ENCODE measurements at regions not wholly inside any gene's neighbourhood (a gene's known extent, or its start where the extent isn't known, plus 50 kb on each side); places are given as distances from the start of the nearest gene placed in this dataset.
A peak's percentile ranks its signal among the peaks of the same experiment; 100 is the strongest.

- TF ChIP-seq TAF1 (IDR thresholded peaks at IDR 0.05; ENCODE audit: low read depth) (no peak), CREB1 (IDR thresholded peaks at IDR 0.05; ENCODE audit: low read depth) (no peak), RAD21 (IDR thresholded peaks at IDR 0.05; ENCODE audit: low read depth) (no peak), ZBTB7A (IDR thresholded peaks at IDR 0.05; ENCODE audit: low read depth) (no peak), USF1 (IDR thresholded peaks at IDR 0.05) (no peak)
These were observed 205.9 kb downstream of the NXNL2 start for GRCh38 chr9:88740844-88741243.

- TF ChIP-seq CREB1 (IDR thresholded peaks at IDR 0.05; ENCODE audit: low read depth) (no peak), RAD21 (IDR thresholded peaks at IDR 0.05; ENCODE audit: low read depth) (peak; percentile 74)
These were observed 206.4 kb downstream of the NXNL2 start for GRCh38 chr9:88741335-88741734.

GRCh38 chr9:88742483-88742882 lies 207.5 kb downstream of the NXNL2 start:
- TF ChIP-seq ZBTB7A (IDR thresholded peaks at IDR 0.05; ENCODE audit: low read depth) (no peak), YY1 (IDR thresholded peaks at IDR 0.05; ENCODE audit: low read depth) (no peak), TCF12 (IDR thresholded peaks at IDR 0.05; ENCODE audit: low read depth) (no peak), TEAD4 (IDR thresholded peaks at IDR 0.05) (no peak), RAD21 (IDR thresholded peaks at IDR 0.05; ENCODE audit: low read depth) (no peak), MAX (IDR thresholded peaks at IDR 0.05) (no peak), USF1 (IDR thresholded peaks at IDR 0.05) (no peak), TAF1 (IDR thresholded peaks at IDR 0.05; ENCODE audit: low read depth) (no peak), REST (IDR thresholded peaks at IDR 0.05; ENCODE audit: low read depth) (no peak), CREB1 (IDR thresholded peaks at IDR 0.05; ENCODE audit: low read depth) (no peak), EP300 (IDR thresholded peaks at IDR 0.05; ENCODE audit: borderline replicate concordance) (no peak), FOXM1 (IDR thresholded peaks at IDR 0.05; ENCODE audit: borderline replicate concordance, low read depth) (no peak), EGR1 (IDR thresholded peaks at IDR 0.05) (no peak), NFIC (IDR thresholded peaks at IDR 0.05) (no peak), CEBPB (IDR thresholded peaks at IDR 0.05) (no peak)

- TF ChIP-seq REST (IDR thresholded peaks at IDR 0.05; ENCODE audit: low read depth) (no peak), EP300 (IDR thresholded peaks at IDR 0.05; ENCODE audit: borderline replicate concordance) (no peak), MAX (IDR thresholded peaks at IDR 0.05) (no peak), USF1 (IDR thresholded peaks at IDR 0.05) (no peak), CREB1 (IDR thresholded peaks at IDR 0.05; ENCODE audit: low read depth) (no peak), TAF1 (IDR thresholded peaks at IDR 0.05; ENCODE audit: low read depth) (no peak), FOXM1 (IDR thresholded peaks at IDR 0.05; ENCODE audit: borderline replicate concordance, low read depth) (no peak), CEBPB (IDR thresholded peaks at IDR 0.05) (no peak), RAD21 (IDR thresholded peaks at IDR 0.05; ENCODE audit: low read depth) (no peak), ZBTB7A (IDR thresholded peaks at IDR 0.05; ENCODE audit: low read depth) (no peak), TCF12 (IDR thresholded peaks at IDR 0.05; ENCODE audit: low read depth) (no peak), YY1 (IDR thresholded peaks at IDR 0.05; ENCODE audit: low read depth) (no peak), NFIC (IDR thresholded peaks at IDR 0.05) (no peak), TEAD4 (IDR thresholded peaks at IDR 0.05) (no peak), EGR1 (IDR thresholded peaks at IDR 0.05) (no peak)
These were observed 207.9 kb downstream of the NXNL2 start for GRCh38 chr9:88742905-88743304.

- TF ChIP-seq EGR1 (IDR thresholded peaks at IDR 0.05) = no peak
- no peak for TF ChIP-seq FOXM1 (IDR thresholded peaks at IDR 0.05; ENCODE audit: borderline replicate concordance, low read depth)
- no peak for TF ChIP-seq TAF1 (IDR thresholded peaks at IDR 0.05; ENCODE audit: low read depth)
- no peak for TF ChIP-seq USF1 (IDR thresholded peaks at IDR 0.05)
- no peak for TF ChIP-seq REST (IDR thresholded peaks at IDR 0.05; ENCODE audit: low read depth)
- no peak for TF ChIP-seq NFIC (IDR thresholded peaks at IDR 0.05)
- TF ChIP-seq TEAD4 (IDR thresholded peaks at IDR 0.05) = no peak
- no peak for TF ChIP-seq CEBPB (IDR thresholded peaks at IDR 0.05)
- TF ChIP-seq TCF12 (IDR thresholded peaks at IDR 0.05; ENCODE audit: low read depth) = no peak
- no peak for TF ChIP-seq YY1 (IDR thresholded peaks at IDR 0.05; ENCODE audit: low read depth)
- no peak for TF ChIP-seq RAD21 (IDR thresholded peaks at IDR 0.05; ENCODE audit: low read depth)
- no peak for TF ChIP-seq MAX (IDR thresholded peaks at IDR 0.05)
- no peak for TF ChIP-seq CREB1 (IDR thresholded peaks at IDR 0.05; ENCODE audit: low read depth)
These were observed 210.5 kb downstream of the NXNL2 start for GRCh38 chr9:88745276-88746001.
